K562 (cell line): ENCODE measurements at regions not wholly inside any gene's neighbourhood (a gene's known extent, or its start where the extent isn't known, plus 50 kb on each side); places are given as distances from the start of the nearest gene placed in this dataset.

ENCODE experiments used
- ATAC-seq: fragments of 200-7000 bp; cut with Tn5 transposase; 3 replicates; pipeline ENCODE4 v1.9.1; 2020; ENCODE audit warnings: moderate library complexity
- BruUV-seq: library from RNA; stranded (reverse); fragments of 400-500 nt; replicated peaks from 2 replicates; lab custom pipeline; 2021; lab: Mats Ljungman, UMichigan
- CTCF ChIA-PET: fragments of 300-600 bp; formaldehyde crosslinking; extraction: SDS; loops from one replicate; lab custom pipeline; 2021; ENCODE audit warnings: low intra/inter-chr PET ratio; lab: Yijun Ruan, JAX
- POLR2A ChIA-PET: fragments of 300-600, 350-650 bp; sonication (Branson Sonifier 250); formaldehyde crosslinking; extraction: SDS; loops from one replicate; lab custom pipeline; 2021; ENCODE audit warnings: antibody characterized with exemption, inconsistent platforms; lab: Yijun Ruan, JAX
- DNase-seq, 4 experiments: peaks; one replicate each; pipeline versions ENCODE4 v3.0.0 to v3.0.0-alpha.2; 2011 to 2018; ENCODE audit warnings: low spot score in 3 of 4, mixed read lengths in 3 of 4; ENCODE audit errors: extremely low read depth in 1 of 4
- FAIRE-seq: peaks from 2 replicates; lab custom pipeline; 2011; peaks lifted over from hg19 to GRCh38; lab: Jason Lieb, UNC
- H2AFZ ChIP-seq: 2 replicates; pipeline ENCODE4 v1.6.0; 2011; ENCODE audit warnings: low read depth, low read length, control low read depth, inconsistent platforms
- H3K27ac ChIP-seq: fragments of 200-600 bp; 3 replicates; pipeline ENCODE4 v1.8.0; 2011; ENCODE audit warnings: low read depth, mild to moderate bottlenecking, control low read depth, inconsistent platforms, low read length, moderate library complexity, mixed read lengths; ENCODE audit errors: extremely low read depth
- H3K27me3 ChIP-seq, 2 experiments: fragments of 300-600 bp in 1 of 2; 2 replicates in 1 of 2; 3 replicates in 1 of 2; pipeline versions ENCODE4 v1.6.0 to v1.8.0; 2011; ENCODE audit warnings: inconsistent platforms in 2 of 2, low read length in 2 of 2, mild to moderate bottlenecking in 1 of 2, mixed read lengths in 1 of 2, moderate library complexity in 1 of 2; ENCODE audit not compliant: control insufficient read depth in 2 of 2, insufficient read depth in 2 of 2
- H3K36me3 ChIP-seq: fragments of 300-600 bp; 3 replicates; pipeline ENCODE4 v1.8.0; 2011; ENCODE audit warnings: mild to moderate bottlenecking, low read length, inconsistent platforms; ENCODE audit not compliant: control insufficient read depth, insufficient read depth
- H3K4me1 ChIP-seq, 2 experiments: fragments of 200-600 bp in 1 of 2; replicated peaks in 1 of 2; 2 replicates in 1 of 2; 3 replicates in 1 of 2; pipeline versions ENCODE4 v1.5.1 to v1.8.0; 2011; ENCODE audit warnings: inconsistent platforms in 2 of 2, low read length in 2 of 2, mild to moderate bottlenecking in 1 of 2, mixed read lengths in 1 of 2, moderate library complexity in 1 of 2; ENCODE audit not compliant: control insufficient read depth in 2 of 2, insufficient read depth in 2 of 2
- H3K4me2 ChIP-seq: 2 replicates; pipeline ENCODE4 v1.6.1; 2011; ENCODE audit warnings: low read length, control low read depth, inconsistent platforms, mixed read lengths; ENCODE audit not compliant: insufficient read depth
- H3K4me3 ChIP-seq: fragments of 200-600 bp; sonication (generic), shearing (Covaris generic); 2 replicates; pipeline ENCODE4 v1.5.1; 2016; ENCODE audit warnings: control low read depth, inconsistent platforms
- H3K79me2 ChIP-seq: fragments of 200-600 bp; 3 replicates; pipeline ENCODE4 v1.8.0; 2011; ENCODE audit warnings: low read length, inconsistent platforms; ENCODE audit not compliant: control insufficient read depth, insufficient read depth
- H3K9ac ChIP-seq, 2 experiments: 2 replicates each; pipeline versions ENCODE4 v1.6.0 to v1.6.1; 2011; ENCODE audit warnings: low read depth in 2 of 2, low read length in 2 of 2, control low read depth in 1 of 2, inconsistent platforms in 1 of 2, mild to moderate bottlenecking in 1 of 2, mixed read lengths in 1 of 2; ENCODE audit not compliant: insufficient read depth in 1 of 2
- H3K9me1 ChIP-seq: one replicate; pipeline ENCODE4 v1.6.0; 2011; ENCODE audit warnings: inconsistent platforms, mild to moderate bottlenecking, low read length, moderate library complexity; ENCODE audit not compliant: control insufficient read depth, insufficient read depth
- H3K9me3 ChIP-seq: replicated peaks from 2 replicates; pipeline ENCODE4 v1.5.1; 2011; ENCODE audit warnings: low read depth, low read length, inconsistent platforms; ENCODE audit not compliant: control insufficient read depth, insufficient read depth
- H4K20me1 ChIP-seq: replicated peaks from 2 replicates; pipeline ENCODE4 v1.6.1; 2011; ENCODE audit warnings: low read length, inconsistent platforms, mixed read lengths; ENCODE audit not compliant: control insufficient read depth, insufficient read depth
- CBX5 ChIP-seq: IDR thresholded peaks from 2 replicates; pipeline ENCODE4 v1.6.1; 2014; ENCODE audit warnings: low read depth, borderline replicate concordance
- EGR1 ChIP-seq: fragments of 450-650 bp; conservative IDR thresholded peaks from 2 replicates; pipeline ENCODE4 v1.6.1; 2017; ENCODE audit warnings: mild to moderate bottlenecking
- FOXK2 ChIP-seq, 2 experiments: fragments of 450-650 bp; IDR thresholded peaks in 1 of 2; conservative IDR thresholded peaks in 1 of 2; 2 replicates each; pipeline ENCODE4 v1.6.1; 2016; ENCODE audit warnings: low read depth in 2 of 2, mild to moderate bottlenecking in 1 of 2
- KHSRP ChIP-seq: fragments of 450-650 bp; IDR thresholded peaks from 2 replicates; pipeline ENCODE4 v1.6.1; 2017
- KLF1 ChIP-seq: fragments of 450-650 bp; IDR thresholded peaks from 2 replicates; pipeline ENCODE4 v1.6.1; 2016; ENCODE audit warnings: missing genetic modification characterization, missing compliant biosample characterization
- MAFG ChIP-seq: fragments of 450-650 bp; conservative IDR thresholded peaks from 2 replicates; pipeline ENCODE4 v1.6.1; 2016; ENCODE audit warnings: missing genetic modification characterization, missing compliant biosample characterization
- MAFK ChIP-seq: IDR thresholded peaks from 2 replicates; pipeline ENCODE4 v1.6.1; 2011; ENCODE audit warnings: low read length, improper control_type of control experiment
- MCM5 ChIP-seq: fragments of 450-650 bp; IDR thresholded peaks from 2 replicates; pipeline ENCODE4 v1.6.1; 2016; ENCODE audit warnings: low read depth
- NFIX ChIP-seq: fragments of 250-450 bp; sonication (Bioruptor Pico); IDR thresholded peaks from 2 replicates; pipeline ENCODE4 v1.4.0; 2020; ENCODE audit warnings: low read depth, mild to moderate bottlenecking, moderate library complexity
- NFRKB ChIP-seq: fragments of 450-650 bp; IDR thresholded peaks from 2 replicates; pipeline ENCODE4 v1.6.1; 2016; ENCODE audit warnings: low read depth
- PML ChIP-seq: IDR thresholded peaks from 2 replicates; pipeline ENCODE4 v1.6.1; 2012; ENCODE audit warnings: low read length, inconsistent platforms
- POLR2AphosphoS5 ChIP-seq: IDR thresholded peaks from 2 replicates; pipeline ENCODE4 v1.6.1; 2011; ENCODE audit warnings: mild to moderate bottlenecking, low read depth, low read length, moderate library complexity; ENCODE audit not compliant: control insufficient read depth, insufficient read depth
- SRSF1 ChIP-seq: fragments of 200-400 bp; formaldehyde crosslinking; IDR thresholded peaks from 2 replicates; pipeline ENCODE4 v1.6.1; 2017; ENCODE audit warnings: mild to moderate bottlenecking, low read depth, low read length, moderate library complexity
- ZBTB12 ChIP-seq: fragments of 250-450 bp; sonication (Bioruptor Pico); IDR thresholded peaks from 2 replicates; pipeline ENCODE4 v1.4.0; 2020
- ZC3H8 ChIP-seq: fragments of 450-650 bp; IDR thresholded peaks from 2 replicates; pipeline ENCODE4 v1.6.1; 2017
- WGBS: fragments of 100-300 bp; shearing (Covaris generic); methylation state at CpG from one replicate; pipeline ENCODE4 v1.1.6; 2016; ENCODE audit warnings: low coverage, mixed read lengths; ENCODE audit not compliant: insufficient coverage; ENCODE audit errors: missing lambda C conversion rate; 5-methylcytosine and 5-hydroxymethylcytosine counted together
- in situ Hi-C: fragments of 300-500 bp; cut with MboI; formaldehyde crosslinking; loops from 4 replicates; pipeline ENCODE4 v1.15.0; 2018; ENCODE audit warnings: inconsistent platforms, mixed read lengths
- intact Hi-C: fragments of 100-400 bp; cut with micrococcal nuclease; formaldehyde crosslinking; loops from 2 replicates; pipeline ENCODE4 v1.14.2; 2022
- TF ChIP-seq, protein P1 (sequence below), 2 experiments: fragments of 450-650 bp; conservative IDR thresholded peaks; 2 replicates each; pipeline ENCODE4 v1.6.1; 2017; ENCODE audit warnings: mild to moderate bottlenecking in 2 of 2, moderate library complexity in 2 of 2

DNA sequence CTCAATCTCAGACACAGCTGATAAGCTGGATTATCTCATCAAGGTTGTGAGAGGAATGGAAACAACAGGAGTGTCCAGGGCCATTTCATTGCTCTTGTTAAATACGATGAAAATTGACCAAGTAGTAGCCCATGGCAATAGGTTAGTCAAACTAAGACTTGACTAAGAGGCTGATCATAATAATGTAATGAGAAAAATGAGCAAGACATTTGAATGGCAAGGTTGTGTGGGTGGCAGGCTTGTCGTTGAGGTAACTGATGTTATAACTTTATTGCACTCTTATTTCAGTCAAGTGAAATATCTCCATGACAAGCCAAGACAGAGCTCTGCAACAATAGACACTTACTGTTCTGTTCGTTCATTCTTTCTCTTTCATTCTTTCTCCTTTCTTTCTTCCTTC lies 532.0 kb downstream of the GATA3 start:
- Histone ChIP-seq H3K79me2 (no peaks in the 10 kb centered on the region), H3K4me2 (no peak overlapping the region), H2AFZ (no peak overlapping the region), H3K4me3 (no peak overlapping the region), H3K36me3 (no peaks in the 10 kb centered on the region), H3K9me3 (no peaks in the 10 kb centered on the region), H3K9me1 (no peaks in the 10 kb centered on the region), H3K27me3 (no peaks in the 10 kb centered on the region), H3K27ac (no peak overlapping the region), H4K20me1 (no peaks in the 10 kb centered on the region), H3K4me1 (no peaks in the 10 kb centered on the region), H3K9ac (no peak overlapping the region)
- WGBS = 0% methylated on average over 3 of the region's 3 CpGs
- no peak for FAIRE-seq
- POLR2A ChIA-PET = no interaction called here
- in situ Hi-C loops (no loop called here), intact Hi-C loops (no loop called here)
- TF ChIP-seq CBX5 = no peak
- no peak for TF ChIP-seq MCM5
- no peak for TF ChIP-seq KHSRP
- no peak for TF ChIP-seq FOXK2 (conservative IDR thresholded peaks at IDR 0.05 in 1 of 2, IDR thresholded peaks at IDR 0.05 in 1 of 2; ENCODE audit: low read depth in 2 of 2)
- no peak for TF ChIP-seq MAFK
- no peak for TF ChIP-seq EGR1
- no peak for TF ChIP-seq NFRKB
- no peak for TF ChIP-seq MAFG
- no peak for TF ChIP-seq NFIX (CRISPR knock-in tag)
- TF ChIP-seq, protein P1, sequence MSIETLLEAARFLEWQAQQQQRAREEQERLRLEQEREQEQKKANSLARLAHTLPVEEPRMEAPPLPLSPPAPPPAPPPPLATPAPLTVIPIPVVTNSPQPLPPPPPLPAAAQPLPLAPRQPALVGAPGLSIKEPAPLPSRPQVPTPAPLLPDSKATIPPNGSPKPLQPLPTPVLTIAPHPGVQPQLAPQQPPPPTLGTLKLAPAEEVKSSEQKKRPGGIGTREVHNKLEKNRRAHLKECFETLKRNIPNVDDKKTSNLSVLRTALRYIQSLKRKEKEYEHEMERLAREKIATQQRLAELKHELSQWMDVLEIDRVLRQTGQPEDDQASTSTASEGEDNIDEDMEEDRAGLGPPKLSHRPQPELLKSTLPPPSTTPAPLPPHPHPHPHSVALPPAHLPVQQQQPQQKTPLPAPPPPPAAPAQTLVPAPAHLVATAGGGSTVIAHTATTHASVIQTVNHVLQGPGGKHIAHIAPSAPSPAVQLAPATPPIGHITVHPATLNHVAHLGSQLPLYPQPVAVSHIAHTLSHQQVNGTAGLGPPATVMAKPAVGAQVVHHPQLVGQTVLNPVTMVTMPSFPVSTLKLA (conservative IDR thresholded peaks at IDR 0.05) = no peak
- TF ChIP-seq ZBTB12 (CRISPR knock-in tag) = no peak
- TF ChIP-seq PML = no peak
- no peak for TF ChIP-seq KLF1
- no peak for TF ChIP-seq POLR2AphosphoS5
- TF ChIP-seq ZC3H8 = no peak
- TF ChIP-seq SRSF1 = no peak
- CTCF ChIA-PET = no interaction called here
- DNase-seq = no peak
- no peak for ATAC-seq
- BruUV-seq = no TSS peak
